ENCODE measurements at regions not wholly inside any gene's neighbourhood (a gene's known extent, or its start where the extent isn't known, plus 50 kb on each side); places are given as distances from the start of the nearest gene placed in this dataset.

DNA sequence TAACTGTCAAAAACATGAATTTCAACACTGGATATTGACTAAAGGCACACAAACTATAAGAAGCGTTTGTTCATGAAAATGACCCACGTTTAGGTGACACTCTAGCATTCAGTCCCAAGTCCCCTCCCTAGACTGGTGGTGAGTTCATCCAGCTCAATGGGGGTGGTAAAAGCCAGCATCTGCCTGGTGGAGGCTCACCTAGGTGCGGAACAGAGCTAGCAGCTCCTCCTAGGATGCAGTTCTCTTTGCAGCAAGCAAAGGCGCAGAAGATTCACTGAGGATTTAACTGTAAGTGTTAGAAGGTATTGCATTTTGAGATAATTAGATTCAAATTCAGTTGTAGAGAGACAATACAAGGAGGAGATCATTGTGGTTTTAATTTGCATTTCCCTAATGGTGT lies 87.6 kb downstream of the VSTM2A start:
- no peak for DNase-seq
- ATAC-seq, result no peak
- Histone ChIP-seq H4K20me1 (ENCODE audit: low read length) (no peaks in the 10 kb centered on the region), H3K9me2 (replicated peaks; ENCODE audit: low read length) (no peaks in the 10 kb centered on the region), H3K9ac (ENCODE audit: low read length) (no peak overlapping the region), H3K4me3 (ENCODE audit: low read length) (no peak overlapping the region), H3K36me3 (ENCODE audit: low read depth, low read length) (no peaks in the 10 kb centered on the region), H3F3A (ENCODE audit: low read length, unreplicated experiment) (no peaks in the 10 kb centered on the region), H2AFZ (ENCODE audit: low read length) (no peak overlapping the region), H3K79me2 (ENCODE audit: low read length) (no peaks in the 10 kb centered on the region), H3K4me1 (ENCODE audit: insufficient read depth, low read length) (no peaks in the 10 kb centered on the region), H3K27ac (ENCODE audit: low read length) (no peak overlapping the region), H3K27me3 (ENCODE audit: low read length) (peaks cover 22% of the 10 kb centered on the region), H3K9me3 (ENCODE audit: low read length) (no peaks in the 10 kb centered on the region), H3K4me2 (ENCODE audit: low read length) (no peak overlapping the region)
- ChIA-PET POLR2A (ENCODE audit: unreplicated experiment) (no interaction called here), CTCF (no interaction called here)
- no TSS peak for BruUV-seq (replicated peaks)
- intact Hi-C loops (cut with micrococcal nuclease), result no loop called here
- TF ChIP-seq EZH2 (IDR thresholded peaks at IDR 0.05; ENCODE audit: low read length, unreplicated experiment) (no peak), EZH2phosphoT487 (IDR thresholded peaks at IDR 0.05; ENCODE audit: borderline replicate concordance, low read length) (no peak)
- TF ChIP-seq, protein P1, sequence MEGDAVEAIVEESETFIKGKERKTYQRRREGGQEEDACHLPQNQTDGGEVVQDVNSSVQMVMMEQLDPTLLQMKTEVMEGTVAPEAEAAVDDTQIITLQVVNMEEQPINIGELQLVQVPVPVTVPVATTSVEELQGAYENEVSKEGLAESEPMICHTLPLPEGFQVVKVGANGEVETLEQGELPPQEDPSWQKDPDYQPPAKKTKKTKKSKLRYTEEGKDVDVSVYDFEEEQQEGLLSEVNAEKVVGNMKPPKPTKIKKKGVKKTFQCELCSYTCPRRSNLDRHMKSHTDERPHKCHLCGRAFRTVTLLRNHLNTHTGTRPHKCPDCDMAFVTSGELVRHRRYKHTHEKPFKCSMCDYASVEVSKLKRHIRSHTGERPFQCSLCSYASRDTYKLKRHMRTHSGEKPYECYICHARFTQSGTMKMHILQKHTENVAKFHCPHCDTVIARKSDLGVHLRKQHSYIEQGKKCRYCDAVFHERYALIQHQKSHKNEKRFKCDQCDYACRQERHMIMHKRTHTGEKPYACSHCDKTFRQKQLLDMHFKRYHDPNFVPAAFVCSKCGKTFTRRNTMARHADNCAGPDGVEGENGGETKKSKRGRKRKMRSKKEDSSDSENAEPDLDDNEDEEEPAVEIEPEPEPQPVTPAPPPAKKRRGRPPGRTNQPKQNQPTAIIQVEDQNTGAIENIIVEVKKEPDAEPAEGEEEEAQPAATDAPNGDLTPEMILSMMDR (conservative IDR thresholded peaks at IDR 0.05; ENCODE audit: low read depth, low read length), result no peak

DNA sequence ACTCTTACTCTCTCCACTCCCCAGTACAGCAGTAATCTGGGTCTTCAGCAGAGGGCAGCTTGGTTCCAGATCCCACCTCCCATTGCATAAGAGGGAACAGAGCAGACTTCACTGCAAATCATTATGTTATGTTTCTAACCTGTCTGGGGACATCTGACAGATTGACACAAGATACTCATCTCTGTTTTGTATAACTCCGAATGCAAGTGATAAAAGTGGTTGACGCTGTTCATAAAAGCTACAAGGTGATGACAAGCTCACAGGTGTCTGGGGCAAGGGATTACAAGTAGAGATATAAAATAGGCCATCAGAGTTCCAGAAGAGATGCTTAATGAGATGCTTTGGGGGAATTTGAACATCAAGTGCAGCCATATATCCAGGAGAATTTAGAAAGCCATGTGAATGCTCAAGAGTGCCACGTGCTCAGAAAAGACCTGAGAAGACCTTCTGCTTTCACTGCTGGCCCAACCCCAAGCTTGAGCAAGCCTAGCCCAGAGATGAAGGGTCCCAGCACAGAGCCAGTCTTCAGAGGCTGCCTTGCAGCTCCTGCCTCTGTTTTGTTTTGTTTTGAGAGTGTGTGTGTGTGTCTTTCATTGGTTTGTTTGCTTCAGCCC lies 80.6 kb downstream of the VSTM2A start:
- DNase-seq (no peak), ATAC-seq (no peak)
- no TSS peak for BruUV-seq (replicated peaks)
- Histone ChIP-seq H3K4me1 (ENCODE audit: insufficient read depth, low read length) (no peaks in the 10 kb centered on the region), H3K9me3 (ENCODE audit: low read length) (no peaks in the 10 kb centered on the region), H3K27me3 (ENCODE audit: low read length) (peaks cover 4% of the 10 kb centered on the region; the same call in 1 of the 2 replicates), H3K9me2 (replicated peaks; ENCODE audit: low read length) (no peaks in the 10 kb centered on the region), H3K79me2 (ENCODE audit: low read length) (no peaks in the 10 kb centered on the region), H3F3A (ENCODE audit: low read length, unreplicated experiment) (no peaks in the 10 kb centered on the region), H3K27ac (ENCODE audit: low read length) (no peak overlapping the region), H3K9ac (ENCODE audit: low read length) (no peak overlapping the region), H4K20me1 (ENCODE audit: low read length) (no peaks in the 10 kb centered on the region), H3K4me3 (ENCODE audit: low read length) (no peak overlapping the region), H2AFZ (ENCODE audit: low read length) (no peak overlapping the region), H3K36me3 (ENCODE audit: low read depth, low read length) (no peaks in the 10 kb centered on the region), H3K4me2 (ENCODE audit: low read length) (no peak overlapping the region)
- POLR2A ChIA-PET (ENCODE audit: unreplicated experiment), result no interaction called here
- TF ChIP-seq EZH2 (IDR thresholded peaks at IDR 0.05; ENCODE audit: low read length, unreplicated experiment) (no peak), EZH2phosphoT487 (IDR thresholded peaks at IDR 0.05; ENCODE audit: borderline replicate concordance, low read length) (no peak)
- TF ChIP-seq, protein P1 (conservative IDR thresholded peaks at IDR 0.05; ENCODE audit: low read depth, low read length), result no peak
- CTCF ChIA-PET, result no interaction called here
- intact Hi-C loops (cut with micrococcal nuclease), result no loop called here

Data from PC-3 (cell line).